ENCODE measurements at regions not wholly inside any gene's neighbourhood (a gene's known extent, or its start where the extent isn't known, plus 50 kb on each side); places are given as distances from the start of the nearest gene placed in this dataset.

GRCh38 chr5:73374520-73375190, 73.9 kb downstream of the FOXD1 start:
- DNase-seq (ENCODE audit: low read depth, low spot score) = no peak

DNA sequence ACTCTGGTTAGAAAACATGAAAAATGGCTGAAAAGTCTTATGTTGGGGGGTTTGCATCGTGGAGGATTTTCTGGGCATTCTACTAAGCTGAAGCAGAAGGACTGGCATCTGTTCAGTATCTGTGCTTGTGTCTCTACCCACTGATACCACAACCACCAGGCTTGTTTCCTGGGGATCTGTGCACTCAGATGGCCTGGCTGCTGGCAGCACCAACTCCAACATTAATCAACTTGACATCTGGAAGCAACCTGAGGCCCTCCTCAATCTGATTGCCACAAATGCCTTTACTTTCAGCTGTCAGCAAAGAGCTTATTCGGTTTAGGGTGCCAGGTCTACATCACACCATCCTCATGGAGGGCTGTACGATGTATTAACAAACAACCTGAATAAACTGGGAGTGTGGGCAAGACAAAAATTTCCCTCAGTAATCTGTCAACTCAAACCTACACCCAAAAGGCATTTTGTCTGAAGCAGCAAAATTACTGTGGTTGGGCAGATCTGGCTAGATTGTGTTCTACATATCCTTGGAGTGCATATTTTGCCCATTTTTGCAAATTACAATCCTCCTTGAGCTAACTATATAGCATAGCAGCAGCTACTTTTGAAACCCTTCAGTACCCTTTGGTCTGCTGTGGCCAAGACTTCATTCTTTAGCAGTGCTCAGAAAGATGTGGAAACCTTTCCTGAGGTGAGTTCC, 74.6 kb downstream of the FOXD1 start:
- no peak for DNase-seq (ENCODE audit: low read depth, low spot score)

GRCh38 chr5:73370640-73371583, 77.7 kb downstream of the FOXD1 start:
- DNase-seq (ENCODE audit: low read depth, low spot score) = peak; percentile 56

- no peak for DNase-seq (ENCODE audit: low read depth, low spot score)
Measured at GRCh38 chr5:73370095-73370494, 78.5 kb downstream of the FOXD1 start.

GRCh38 chr5:73369278-73369677, 79.3 kb downstream of the FOXD1 start:
- DNase-seq (ENCODE audit: low read depth, low spot score) = no peak

- no peak for DNase-seq (ENCODE audit: low read depth, low spot score)
Measured at GRCh38 chr5:73367650-73368049, 80.9 kb downstream of the FOXD1 start.

DNA sequence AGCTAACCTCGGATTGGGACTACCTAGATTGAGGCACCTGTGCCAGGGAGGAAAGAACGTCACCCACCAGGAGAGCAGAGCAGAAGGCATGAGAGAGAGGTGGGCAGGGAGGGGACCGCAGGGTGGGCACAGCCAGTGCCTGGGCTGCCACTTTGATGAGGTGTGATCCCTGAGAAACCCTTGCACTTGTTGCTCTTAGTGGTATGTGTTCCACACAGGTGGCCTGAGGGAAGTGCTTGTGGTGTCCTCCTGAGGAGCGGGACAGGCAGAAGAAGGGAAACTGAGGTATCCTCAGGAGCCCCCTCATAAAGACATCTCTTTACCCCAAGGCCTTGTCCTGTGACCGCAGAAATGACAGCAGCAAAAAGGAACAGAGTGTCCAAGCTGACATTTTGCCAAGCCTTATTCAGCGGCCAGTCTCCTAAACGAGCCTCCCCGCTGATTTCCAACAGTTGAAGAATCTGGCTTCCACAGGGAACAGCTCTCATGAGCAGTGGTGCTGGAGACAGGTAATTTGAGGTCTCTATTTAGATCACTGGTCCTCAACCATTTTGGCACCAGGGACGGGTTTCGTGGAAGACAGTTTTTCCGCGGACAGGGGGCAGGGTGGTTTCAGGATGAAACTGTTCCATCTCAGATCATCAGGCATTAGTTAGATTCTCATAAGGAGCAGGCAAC, 82.4 kb downstream of the FOXD1 start:
- DNase-seq (ENCODE audit: low read depth, low spot score) = no peak

DNA sequence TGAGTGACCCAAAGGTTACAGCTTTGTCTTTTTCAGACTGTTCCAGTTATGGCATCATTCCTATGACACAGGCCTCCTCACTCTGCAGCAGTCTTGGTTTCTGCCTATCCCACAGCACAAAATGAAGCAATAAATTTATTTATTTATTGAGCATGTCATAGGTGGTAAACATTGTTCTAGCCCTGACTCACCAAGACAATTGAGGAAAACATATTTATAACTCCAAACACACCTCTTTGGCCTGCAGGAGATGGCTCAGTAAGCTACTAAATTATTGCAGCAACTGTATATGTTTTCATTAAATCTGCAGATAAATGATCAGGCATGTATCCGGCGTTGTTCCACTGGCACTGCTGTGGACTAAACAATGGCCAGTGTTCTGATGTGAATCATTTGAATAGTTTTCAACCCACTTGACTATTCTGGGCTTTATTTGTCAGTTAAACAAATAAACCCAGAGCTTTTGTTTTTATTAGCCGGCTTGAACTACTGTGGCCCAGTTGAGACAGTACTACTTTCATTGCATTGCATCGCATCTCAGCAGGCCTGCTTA, 83.2 kb downstream of the FOXD1 start:
- DNase-seq (ENCODE audit: low read depth, low spot score) = peak; percentile 88

DNA sequence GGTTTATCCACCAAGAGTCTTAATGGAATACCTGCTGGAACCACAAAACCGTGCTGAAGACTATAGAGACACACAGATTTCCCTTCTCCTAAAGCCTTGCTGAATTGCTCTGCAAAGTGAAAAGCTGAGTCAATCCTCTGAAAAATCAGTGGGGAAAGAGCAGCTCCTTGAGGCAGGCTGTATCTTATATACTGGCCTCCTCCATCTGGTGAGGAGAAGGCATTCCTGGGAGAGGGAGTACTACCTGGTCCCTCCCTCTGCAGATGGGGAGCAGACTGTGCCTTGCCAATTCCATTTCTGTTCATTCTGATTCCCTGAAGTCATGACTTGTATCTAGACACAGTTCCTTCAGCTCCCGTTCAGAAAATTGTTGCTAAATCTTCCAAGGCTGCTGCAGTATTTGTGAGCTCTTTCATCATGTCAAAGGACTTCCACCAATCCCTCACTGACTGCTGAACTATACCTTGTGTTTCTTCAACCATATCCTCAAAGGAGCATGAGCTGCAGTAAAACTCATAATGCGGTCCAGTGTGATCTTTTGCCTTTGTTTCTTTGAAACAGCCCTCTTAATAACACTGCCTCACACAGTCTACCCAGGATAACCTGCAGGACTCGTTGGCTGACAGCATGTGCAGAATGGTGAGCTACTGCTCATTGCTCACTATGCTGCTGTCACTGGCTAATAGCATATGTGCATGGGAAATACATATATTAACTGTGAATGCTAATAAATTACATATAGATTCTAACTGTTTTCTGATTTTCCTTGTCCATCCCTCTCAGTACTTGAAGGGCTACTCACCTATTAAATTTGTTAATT, 84.5 kb downstream of the FOXD1 start:
- DNase-seq (ENCODE audit: low read depth, low spot score) = no peak

- no peak for DNase-seq (ENCODE audit: low read depth, low spot score)
Measured at GRCh38 chr5:73359395-73359794, 89.2 kb downstream of the FOXD1 start.

- DNase-seq (ENCODE audit: low read depth, low spot score) = no peak
Measured at GRCh38 chr5:73358366-73358765, 90.2 kb downstream of the FOXD1 start.

DNA sequence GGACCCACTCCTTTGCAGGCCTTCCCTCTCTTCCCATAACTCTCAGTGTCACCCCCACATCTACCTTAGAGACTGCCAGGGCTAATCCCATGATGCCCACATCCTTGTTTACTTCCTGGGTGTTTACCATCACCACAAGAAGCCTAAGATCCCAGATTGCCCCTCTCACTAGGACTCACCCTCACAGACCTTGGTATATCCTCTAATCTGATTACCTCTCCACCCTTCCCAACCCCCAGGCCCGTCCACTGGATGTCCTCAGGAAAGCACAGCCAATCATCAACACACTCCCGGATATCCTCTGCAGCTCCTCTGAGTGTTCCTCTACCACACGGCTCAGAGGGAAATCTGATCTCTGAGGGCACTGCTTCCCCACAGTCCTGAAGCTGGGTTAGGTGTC, 91.0 kb downstream of the FOXD1 start:
- DNase-seq (ENCODE audit: low read depth, low spot score) = no peak

GRCh38 chr5:73355108-73355507, 93.5 kb downstream of the FOXD1 start:
- DNase-seq (ENCODE audit: low read depth, low spot score) = no peak

DNA sequence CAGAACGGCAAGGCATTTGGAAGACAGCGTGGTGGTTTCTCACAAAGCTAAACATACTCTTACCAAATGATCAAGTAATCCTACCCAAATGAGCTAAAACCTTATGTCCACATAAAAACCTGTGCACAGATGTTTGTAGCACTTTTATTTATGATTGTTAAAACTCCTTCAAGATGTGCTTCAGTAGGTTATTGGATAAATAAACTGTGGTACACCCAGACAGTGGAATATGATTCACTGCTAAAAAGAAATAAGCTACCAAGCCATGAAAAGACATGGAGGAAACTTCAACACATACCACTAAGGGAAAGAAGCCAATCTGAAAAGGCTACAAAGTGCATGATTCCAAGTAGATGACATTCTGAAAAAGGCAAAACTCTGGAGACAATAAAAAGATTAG, 94.2 kb downstream of the FOXD1 start:
- no peak for DNase-seq (ENCODE audit: low read depth, low spot score)

DNA sequence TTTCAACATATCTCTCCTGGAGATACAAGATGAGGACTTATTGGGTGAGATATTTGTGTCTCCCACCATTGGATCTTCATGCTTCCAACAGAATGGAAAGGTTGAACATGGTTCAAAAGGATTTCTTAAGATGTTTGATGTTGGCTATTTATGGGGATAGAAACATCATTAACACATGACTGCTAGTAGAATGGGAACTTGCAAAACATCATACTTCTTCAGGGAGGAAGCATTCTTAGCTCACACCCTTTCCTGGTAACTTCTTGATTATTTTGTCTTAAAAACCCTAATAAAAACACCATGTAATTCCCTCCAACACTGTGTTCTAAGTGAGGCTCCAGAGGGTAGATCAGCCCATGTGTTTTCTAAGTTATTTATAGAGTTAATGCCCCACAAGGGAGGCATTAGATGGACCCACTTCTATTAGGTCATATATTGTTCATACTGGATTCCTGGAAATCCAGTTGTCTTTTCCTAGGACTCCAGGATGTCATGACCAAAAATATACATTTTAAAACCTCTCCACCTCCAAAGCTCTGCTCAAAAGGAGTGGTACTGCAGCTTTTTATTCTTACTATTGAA, 95.8 kb downstream of the FOXD1 start:
- no peak for DNase-seq (ENCODE audit: low read depth, low spot score)

GRCh38 chr5:73352243-73352642, 96.3 kb downstream of the FOXD1 start:
- no peak for DNase-seq (ENCODE audit: low read depth, low spot score)

DNA sequence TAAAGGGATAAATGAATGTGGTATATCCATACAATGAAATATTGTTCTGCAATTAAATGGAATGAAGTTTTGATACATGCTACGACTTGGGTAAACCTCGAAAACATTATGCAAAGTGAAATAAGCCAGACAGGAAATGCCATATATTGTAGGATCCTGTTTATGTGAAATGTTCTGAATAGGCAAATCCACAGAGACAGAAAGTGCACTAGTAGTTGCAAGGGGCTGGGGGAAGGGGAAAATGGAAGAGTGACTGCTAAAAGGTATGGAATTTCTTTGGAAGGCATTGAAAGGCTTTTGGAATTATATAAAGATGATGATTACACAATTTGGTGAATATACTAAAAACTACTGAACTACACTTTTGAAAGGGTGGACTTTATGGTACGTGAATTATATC, 97.0 kb downstream of the FOXD1 start:
- DNase-seq (ENCODE audit: low read depth, low spot score) = no peak

DNA sequence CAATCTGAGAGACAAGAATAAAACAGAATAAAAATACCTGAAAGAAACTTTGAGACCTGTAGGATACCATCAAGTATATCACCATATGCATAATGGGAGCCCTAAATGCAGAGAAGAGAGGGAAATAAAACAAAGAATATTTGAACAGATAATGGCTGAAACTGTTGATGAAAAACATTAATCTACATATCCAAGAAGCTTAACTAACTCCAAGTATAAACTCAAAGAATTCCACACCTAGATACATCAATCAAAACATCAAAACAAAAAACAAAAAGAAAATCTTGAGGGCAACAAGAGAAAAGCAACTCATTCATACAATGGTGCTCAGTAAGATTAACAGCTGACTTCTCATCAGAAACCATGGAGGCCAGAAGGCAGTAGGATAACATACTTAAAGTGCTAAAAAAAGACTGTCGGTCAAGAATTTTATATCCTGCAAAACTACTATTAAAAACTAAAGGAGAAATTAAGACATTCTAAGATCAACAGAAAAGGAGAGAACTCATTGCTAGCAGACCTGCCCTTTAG, 101.6 kb downstream of the FOXD1 start:
- DNase-seq (ENCODE audit: low read depth, low spot score) = no peak

DNA sequence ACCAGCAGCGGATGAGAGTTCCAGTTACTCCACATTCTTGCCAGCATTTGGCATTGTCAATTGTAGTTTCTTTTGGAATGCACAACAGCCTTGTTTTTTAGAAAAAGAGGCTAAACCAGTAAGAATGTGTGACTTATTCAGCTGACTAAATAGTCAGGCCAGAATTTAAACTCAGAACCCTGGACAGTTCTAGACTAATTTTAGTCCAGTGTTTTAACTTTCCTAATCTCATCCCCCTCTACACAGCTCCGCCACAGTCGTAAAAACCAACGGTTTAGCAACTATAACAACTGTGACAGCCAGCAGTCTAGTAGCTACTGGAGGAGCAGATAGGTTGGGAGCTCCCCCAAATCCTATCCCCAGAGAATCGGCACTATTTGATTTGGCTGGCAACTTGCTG, 103.7 kb downstream of the FOXD1 start:
- no peak for DNase-seq (ENCODE audit: low read depth, low spot score)

- DNase-seq (ENCODE audit: low read depth, low spot score) = no peak
Measured at GRCh38 chr5:73339711-73340110, 108.9 kb downstream of the FOXD1 start.
